ENCODE measurements at regions not wholly inside any gene's neighbourhood (a gene's known extent, or its start where the extent isn't known, plus 50 kb on each side); places are given as distances from the start of the nearest gene placed in this dataset.

GRCh38 chr7:98460902-98461301, 60.0 kb upstream of the BAIAP2L1 start:
- no peak for TF ChIP-seq CTCF (IDR thresholded peaks at IDR 0.05 in 8 of 11, conservative IDR thresholded peaks at IDR 0.05 in 3 of 11)
- TF ChIP-seq POLR2A (IDR thresholded peaks at IDR 0.05): no peak

Measured in spleen (tissue), 7 donors.